ENCODE measurements at regions not wholly inside any gene's neighbourhood (a gene's known extent, or its start where the extent isn't known, plus 50 kb on each side); places are given as distances from the start of the nearest gene placed in this dataset.

- POLR2A ChIA-PET = no interaction called here
- Histone ChIP-seq H4K20me1 (ENCODE audit: insufficient read depth, low read length) (no peaks in the 10 kb centered on the region), H3K9ac (ENCODE audit: insufficient read depth, low read depth, low read length) (no peak overlapping the region), H3K4me2 (ENCODE audit: low read depth, low read length) (no peak overlapping the region), H3K27me3 (ENCODE audit: control insufficient read depth in 1 of 2, insufficient read depth in 2 of 2, low read length in 2 of 2) (0 out of 5 replicates have a peak, but pooled peaks cover 0 to 3% of the 10 kb centered on the region in 2 experiments), H2AFZ (ENCODE audit: low read length) (no peak overlapping the region), H3K4me1 (ENCODE audit: insufficient read depth, low read length) (no peaks in the 10 kb centered on the region), H3K9me3 (ENCODE audit: low read length) (no peaks in the 10 kb centered on the region), H3K4me3 (replicated peaks in 1 of 3; ENCODE audit: insufficient read depth in 1 of 3, low read depth in 2 of 3, low read length in 3 of 3) (no peak overlapping the region), H3K27ac (ENCODE audit: extremely low read length, insufficient read depth, low read length) (no peak overlapping the region), H3K36me3 (replicated peaks in 1 of 2; ENCODE audit: control insufficient read depth in 1 of 2, insufficient read depth in 2 of 2, low read length in 2 of 2) (no peaks in the 10 kb centered on the region), H3K79me2 (ENCODE audit: insufficient read depth, low read length) (no peaks in the 10 kb centered on the region)
- no TSS peak for BruUV-seq (replicated peaks)
- CTCF ChIA-PET (ENCODE audit: low intra/inter-chr PET ratio, low total read pairs) = no interaction called here
- ATAC-seq (no peak), FAIRE-seq (no peak), DNase-seq (ENCODE audit: low spot score) (no peak)
- TF ChIP-seq ZNF788 (CRISPR knock-in tag; IDR thresholded peaks at IDR 0.05; ENCODE audit: borderline replicate concordance) = no peak
- peak; percentile 24; the same call in 1 of the 2 replicates for TF ChIP-seq CEBPB (IDR thresholded peaks at IDR 0.05; ENCODE audit: borderline replicate concordance, low read depth, low read length)
- TF ChIP-seq ZFY (CRISPR knock-in tag; IDR thresholded peaks at IDR 0.05) = no peak
- TF ChIP-seq ATF4 (CRISPR knock-in tag; IDR thresholded peaks at IDR 0.05) = no peak
- TF ChIP-seq KLF6 (CRISPR knock-in tag; IDR thresholded peaks at IDR 0.05) = no peak
- 0% methylated on average over 5 of the region's 5 CpGs for WGBS (ENCODE audit: low lambda C conversion rate)
- intact Hi-C loops (cut with micrococcal nuclease; ENCODE audit: unreplicated experiment) (no loop called here), in situ Hi-C loops (cut with HindIII; ENCODE audit: extremely low pct_ligation_motif_present, low pct_unique_long_range_greater_than_20kb) (no loop called here)
These were observed 71.6 kb upstream of the GAREM1 start for GRCh38 chr18:32542221-32542798.

GRCh38 chr18:32530947-32531651, 60.4 kb upstream of the GAREM1 start:
- Histone ChIP-seq H3K9ac (ENCODE audit: insufficient read depth, low read depth, low read length) (no peak overlapping the region), H4K20me1 (ENCODE audit: insufficient read depth, low read length) (no peaks in the 10 kb centered on the region), H3K4me1 (ENCODE audit: insufficient read depth, low read length) (no peaks in the 10 kb centered on the region), H3K9me3 (ENCODE audit: low read length) (no peaks in the 10 kb centered on the region), H3K27ac (ENCODE audit: extremely low read length, insufficient read depth, low read length) (no peak overlapping the region), H3K27me3 (ENCODE audit: control insufficient read depth in 1 of 2, insufficient read depth in 2 of 2, low read length in 2 of 2) (no peaks in the 10 kb centered on the region; a peak in 1 of 5 replicates), H3K4me2 (ENCODE audit: low read depth, low read length) (no peak overlapping the region), H3K79me2 (ENCODE audit: insufficient read depth, low read length) (no peaks in the 10 kb centered on the region), H3K4me3 (replicated peaks in 1 of 3; ENCODE audit: insufficient read depth in 1 of 3, low read depth in 2 of 3, low read length in 3 of 3) (no peak overlapping the region), H3K36me3 (replicated peaks in 1 of 2; ENCODE audit: control insufficient read depth in 1 of 2, insufficient read depth in 2 of 2, low read length in 2 of 2) (no peaks in the 10 kb centered on the region), H2AFZ (ENCODE audit: low read length) (no peak overlapping the region)
- no TSS peak for BruUV-seq (replicated peaks)
- ATAC-seq (no peak), FAIRE-seq (no peak), DNase-seq (ENCODE audit: low spot score) (no peak)
- 12% methylated on average over 3 of the region's 3 CpGs for WGBS (ENCODE audit: low lambda C conversion rate)
- intact Hi-C loops (cut with micrococcal nuclease; ENCODE audit: unreplicated experiment) = no loop called here
- ChIA-PET POLR2A (no interaction called here), CTCF (ENCODE audit: low intra/inter-chr PET ratio, low total read pairs) (no interaction called here)
- in situ Hi-C loops (cut with HindIII; ENCODE audit: extremely low pct_ligation_motif_present, low pct_unique_long_range_greater_than_20kb) = no loop called here
- no peak for TF ChIP-seq TBX2 (CRISPR knock-in tag; IDR thresholded peaks at IDR 0.05; ENCODE audit: borderline replicate concordance)
- TF ChIP-seq TAF15 (IDR thresholded peaks at IDR 0.05; ENCODE audit: low read depth, low read length, poor library complexity, severe bottlenecking) = no peak
- no peak for TF ChIP-seq PLSCR1 (CRISPR knock-in tag; IDR thresholded peaks at IDR 0.05; ENCODE audit: borderline replicate concordance)
- TF ChIP-seq HOXD1 (CRISPR knock-in tag; IDR thresholded peaks at IDR 0.05) = no peak
- no peak for TF ChIP-seq PHF8 (CRISPR knock-in tag; IDR thresholded peaks at IDR 0.05)
- TF ChIP-seq PBX3 (CRISPR knock-in tag; IDR thresholded peaks at IDR 0.05; ENCODE audit: borderline replicate concordance) = no peak
- no peak for TF ChIP-seq ZFP90 (CRISPR knock-in tag; IDR thresholded peaks at IDR 0.05; ENCODE audit: borderline replicate concordance)
- no peak for TF ChIP-seq HMG20A (CRISPR knock-in tag; IDR thresholded peaks at IDR 0.05; ENCODE audit: borderline replicate concordance)
- no peak for TF ChIP-seq ZNF773 (CRISPR knock-in tag; IDR thresholded peaks at IDR 0.05; ENCODE audit: borderline replicate concordance)
